ENCODE measurements at regions not wholly inside any gene's neighbourhood (a gene's known extent, or its start where the extent isn't known, plus 50 kb on each side); places are given as distances from the start of the nearest gene placed in this dataset.

GRCh38 chr16:6009151-6009550 lies 911.6 kb upstream of the EEF2KMT start:
- no peak overlapping the region for H3K27ac Mint-ChIP-seq
- peaks cover 30% of the 10 kb centered on the region for H3K27me3 Mint-ChIP-seq (ENCODE audit: low read depth)
- no peaks in the 10 kb centered on the region for H3K36me3 Mint-ChIP-seq (ENCODE audit: low read depth)
- H3K9me3 Mint-ChIP-seq = no peaks in the 10 kb centered on the region
- H3K4me3 Mint-ChIP-seq = no peak overlapping the region
- no peaks in the 10 kb centered on the region for H3K4me1 Mint-ChIP-seq
- no peak for TF ChIP-seq CTCF (IDR thresholded peaks at IDR 0.05; ENCODE audit: unreplicated experiment in 3 of 3)

- Mint-ChIP-seq H3K4me1 (no peaks in the 10 kb centered on the region), H3K27ac (no peak overlapping the region), H3K36me3 (ENCODE audit: low read depth) (no peaks in the 10 kb centered on the region), H3K4me3 (no peak overlapping the region), H3K27me3 (ENCODE audit: low read depth) (peaks cover 30% of the 10 kb centered on the region), H3K9me3 (no peaks in the 10 kb centered on the region)
- TF ChIP-seq CTCF (IDR thresholded peaks at IDR 0.05; ENCODE audit: unreplicated experiment in 3 of 3) = no peak
Measured at GRCh38 chr16:6008670-6009069, 911.1 kb upstream of the EEF2KMT start.

- no peak overlapping the region for H3K4me3 Mint-ChIP-seq
- TF ChIP-seq CTCF (IDR thresholded peaks at IDR 0.05; ENCODE audit: unreplicated experiment in 3 of 3) = no peak
- peaks cover 23% of the 10 kb centered on the region for H3K27me3 Mint-ChIP-seq (ENCODE audit: low read depth)
- H3K4me1 Mint-ChIP-seq = no peaks in the 10 kb centered on the region
- H3K36me3 Mint-ChIP-seq (ENCODE audit: low read depth) = no peaks in the 10 kb centered on the region
- H3K27ac Mint-ChIP-seq = no peak overlapping the region
- H3K9me3 Mint-ChIP-seq = no peaks in the 10 kb centered on the region
Measured at GRCh38 chr16:5993356-5993755, 895.8 kb upstream of the EEF2KMT start.

- Mint-ChIP-seq H3K27ac (no peak overlapping the region), H3K4me3 (no peak overlapping the region), H3K9me3 (no peaks in the 10 kb centered on the region), H3K27me3 (ENCODE audit: low read depth) (peaks cover 18% of the 10 kb centered on the region), H3K4me1 (no peaks in the 10 kb centered on the region), H3K36me3 (ENCODE audit: low read depth) (no peaks in the 10 kb centered on the region)
- TF ChIP-seq CTCF (IDR thresholded peaks at IDR 0.05; ENCODE audit: unreplicated experiment in 3 of 3) = no peak
Measured at GRCh38 chr16:5982979-5983378, 885.4 kb upstream of the EEF2KMT start.

GRCh38 chr16:5979905-5980550 lies 882.4 kb upstream of the EEF2KMT start:
- TF ChIP-seq CTCF (IDR thresholded peaks at IDR 0.05; ENCODE audit: unreplicated experiment in 3 of 3) = no peak
- no peaks in the 10 kb centered on the region for H3K9me3 Mint-ChIP-seq
- no peaks in the 10 kb centered on the region for H3K36me3 Mint-ChIP-seq (ENCODE audit: low read depth)
- no peaks in the 10 kb centered on the region for H3K4me1 Mint-ChIP-seq
- no peak overlapping the region for H3K4me3 Mint-ChIP-seq
- H3K27me3 Mint-ChIP-seq (ENCODE audit: low read depth) = peaks cover 18% of the 10 kb centered on the region
- no peak overlapping the region for H3K27ac Mint-ChIP-seq

- Mint-ChIP-seq H3K4me3 (no peak overlapping the region), H3K9me3 (no peaks in the 10 kb centered on the region), H3K27me3 (ENCODE audit: low read depth) (peaks cover 9% of the 10 kb centered on the region), H3K27ac (no peak overlapping the region), H3K36me3 (ENCODE audit: low read depth) (no peaks in the 10 kb centered on the region), H3K4me1 (no peaks in the 10 kb centered on the region)
- no peak for TF ChIP-seq CTCF (IDR thresholded peaks at IDR 0.05; ENCODE audit: unreplicated experiment in 3 of 3)
Measured at GRCh38 chr16:5977329-5977728, 879.7 kb upstream of the EEF2KMT start.

Data from nephron (organoid).